ENCODE measurements at regions not wholly inside any gene's neighbourhood (a gene's known extent, or its start where the extent isn't known, plus 50 kb on each side); places are given as distances from the start of the nearest gene placed in this dataset.

- no peak for DNase-seq (ENCODE audit: extremely low read depth, insufficient read length)
- TF ChIP-seq CTCF (IDR thresholded peaks at IDR 0.05; ENCODE audit: insufficient read depth, low read length, poor library complexity, severe bottlenecking), result no peak
- H3K4me3 ChIP-seq (replicated peaks; ENCODE audit: low read depth, low read length), result no peak overlapping the region
- H3K36me3 ChIP-seq (ENCODE audit: control insufficient read depth, insufficient read depth, low read length), result no peaks in the 10 kb centered on the region
- no peaks in the 10 kb centered on the region for H3K27me3 ChIP-seq (replicated peaks; ENCODE audit: control insufficient read depth, insufficient read depth, low read length)
Measured at GRCh38 chr4:153090181-153090580, 114.1 kb upstream of the TRIM2 start.

- DNase-seq (ENCODE audit: extremely low read depth, insufficient read length), result no peak
- no peaks in the 10 kb centered on the region for H3K36me3 ChIP-seq (ENCODE audit: control insufficient read depth, insufficient read depth, low read length)
- H3K27me3 ChIP-seq (replicated peaks; ENCODE audit: control insufficient read depth, insufficient read depth, low read length), result no peaks in the 10 kb centered on the region
- no peak overlapping the region for H3K4me3 ChIP-seq (replicated peaks; ENCODE audit: low read depth, low read length)
- no peak for TF ChIP-seq CTCF (IDR thresholded peaks at IDR 0.05; ENCODE audit: insufficient read depth, low read length, poor library complexity, severe bottlenecking)
Measured at GRCh38 chr4:153090670-153091385, 113.4 kb upstream of the TRIM2 start.

- no peak overlapping the region for H3K4me3 ChIP-seq (replicated peaks; ENCODE audit: low read depth, low read length)
- no peaks in the 10 kb centered on the region for H3K27me3 ChIP-seq (replicated peaks; ENCODE audit: control insufficient read depth, insufficient read depth, low read length)
- no peaks in the 10 kb centered on the region for H3K36me3 ChIP-seq (ENCODE audit: control insufficient read depth, insufficient read depth, low read length)
- TF ChIP-seq CTCF (IDR thresholded peaks at IDR 0.05; ENCODE audit: insufficient read depth, low read length, poor library complexity, severe bottlenecking), result no peak
- no peak for DNase-seq (ENCODE audit: extremely low read depth, insufficient read length)
Measured at GRCh38 chr4:153093396-153093795, 110.8 kb upstream of the TRIM2 start.

GRCh38 chr4:153093802-153094201, 110.4 kb upstream of the TRIM2 start:
- no peak for DNase-seq (ENCODE audit: extremely low read depth, insufficient read length)
- Histone ChIP-seq H3K36me3 (ENCODE audit: control insufficient read depth, insufficient read depth, low read length) (no peaks in the 10 kb centered on the region), H3K4me3 (replicated peaks; ENCODE audit: low read depth, low read length) (no peak overlapping the region), H3K27me3 (replicated peaks; ENCODE audit: control insufficient read depth, insufficient read depth, low read length) (no peaks in the 10 kb centered on the region)
- TF ChIP-seq CTCF (IDR thresholded peaks at IDR 0.05; ENCODE audit: insufficient read depth, low read length, poor library complexity, severe bottlenecking), result no peak

- Histone ChIP-seq H3K36me3 (ENCODE audit: control insufficient read depth, insufficient read depth, low read length) (no peaks in the 10 kb centered on the region), H3K27me3 (replicated peaks; ENCODE audit: control insufficient read depth, insufficient read depth, low read length) (no peaks in the 10 kb centered on the region), H3K4me3 (replicated peaks; ENCODE audit: low read depth, low read length) (no peak overlapping the region)
- no peak for DNase-seq (ENCODE audit: extremely low read depth, insufficient read length)
- TF ChIP-seq CTCF (IDR thresholded peaks at IDR 0.05; ENCODE audit: insufficient read depth, low read length, poor library complexity, severe bottlenecking), result no peak
Measured at GRCh38 chr4:153094435-153094834, 109.8 kb upstream of the TRIM2 start.

Data from GM06990 (cell line).